Left ventricle myocardium inferior (tissue), 1 donor: ENCODE measurements at regions not wholly inside any gene's neighbourhood (a gene's known extent, or its start where the extent isn't known, plus 50 kb on each side); places are given as distances from the start of the nearest gene placed in this dataset.
"Not testable (repeated sequence)": the region's sequence is repeated elsewhere in the genome, so short reads cannot be mapped to it uniquely, and the experiment has no call there.

Source experiments
- DNase-seq: peaks from one replicate; pipeline ENCODE4 v3.0.0-alpha.2; 2020
- H3K27ac ChIP-seq: fragments of 200-600 bp; replicated peaks from 2 replicates; pipeline ENCODE4 v1.8.0; 2021
- H3K27me3 ChIP-seq: fragments of 200-600 bp; 2 replicates; pipeline ENCODE4 v1.8.0; 2021; ENCODE audit warnings: low read depth
- H3K36me3 ChIP-seq: fragments of 200-600 bp; 2 replicates; pipeline ENCODE4 v1.8.0; 2021
- H3K4me1 ChIP-seq: fragments of 200-600 bp; 2 replicates; pipeline ENCODE4 v1.8.0; 2021
- H3K4me3 ChIP-seq: fragments of 200-600 bp; 2 replicates; pipeline ENCODE4 v1.8.0; 2021; ENCODE audit warnings: mild to moderate bottlenecking, moderate library complexity
- H3K9me3 ChIP-seq: fragments of 200-600 bp; replicated peaks from 2 replicates; pipeline ENCODE4 v1.8.0; 2021
- intact Hi-C: fragments of 100-400 bp; cut with micrococcal nuclease; formaldehyde crosslinking; loops from one replicate; pipeline ENCODE4 v1.11.0; 2022
- TF ChIP-seq, protein P1 (sequence below): fragments of 200-600 bp; IDR thresholded peaks from 2 replicates; pipeline ENCODE4 v1.8.0; 2021; ENCODE audit warnings: antibody characterized with exemption, mild to moderate bottlenecking, borderline replicate concordance
- donor health status: DM: no; HTN: yes; CAD: no; lungs with severe emphysema.

DNA sequence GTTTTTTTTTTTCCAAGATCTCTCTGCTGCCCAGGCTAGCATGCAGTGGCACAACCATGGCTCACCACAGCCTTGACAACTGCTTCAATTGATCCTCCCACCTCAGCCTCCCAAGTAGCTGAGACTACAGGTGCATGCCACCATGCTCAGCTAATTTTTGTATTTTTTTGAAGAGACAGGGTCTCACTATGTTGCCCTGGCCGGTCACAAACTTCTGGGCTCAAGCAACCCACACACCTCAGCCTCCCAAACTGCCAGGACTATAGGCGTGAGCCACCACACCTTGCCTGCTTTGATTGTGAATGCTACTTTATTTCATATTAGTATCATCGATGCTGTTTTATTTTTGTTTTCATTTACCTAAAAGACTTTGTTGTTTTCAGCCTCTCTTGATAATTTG is 81.5 kb upstream of the GNAZ start:
- Histone ChIP-seq H3K9me3 (no peaks in the 10 kb centered on the region), H3K27me3 (peaks cover 41% of the 10 kb centered on the region), H3K27ac (no peak overlapping the region), H3K4me3 (no peak overlapping the region), H3K36me3 (no peaks in the 10 kb centered on the region), H3K4me1 (no peaks in the 10 kb centered on the region)
- DNase-seq, result no peak
- intact Hi-C loops, result no loop called here
- TF ChIP-seq, protein P1, sequence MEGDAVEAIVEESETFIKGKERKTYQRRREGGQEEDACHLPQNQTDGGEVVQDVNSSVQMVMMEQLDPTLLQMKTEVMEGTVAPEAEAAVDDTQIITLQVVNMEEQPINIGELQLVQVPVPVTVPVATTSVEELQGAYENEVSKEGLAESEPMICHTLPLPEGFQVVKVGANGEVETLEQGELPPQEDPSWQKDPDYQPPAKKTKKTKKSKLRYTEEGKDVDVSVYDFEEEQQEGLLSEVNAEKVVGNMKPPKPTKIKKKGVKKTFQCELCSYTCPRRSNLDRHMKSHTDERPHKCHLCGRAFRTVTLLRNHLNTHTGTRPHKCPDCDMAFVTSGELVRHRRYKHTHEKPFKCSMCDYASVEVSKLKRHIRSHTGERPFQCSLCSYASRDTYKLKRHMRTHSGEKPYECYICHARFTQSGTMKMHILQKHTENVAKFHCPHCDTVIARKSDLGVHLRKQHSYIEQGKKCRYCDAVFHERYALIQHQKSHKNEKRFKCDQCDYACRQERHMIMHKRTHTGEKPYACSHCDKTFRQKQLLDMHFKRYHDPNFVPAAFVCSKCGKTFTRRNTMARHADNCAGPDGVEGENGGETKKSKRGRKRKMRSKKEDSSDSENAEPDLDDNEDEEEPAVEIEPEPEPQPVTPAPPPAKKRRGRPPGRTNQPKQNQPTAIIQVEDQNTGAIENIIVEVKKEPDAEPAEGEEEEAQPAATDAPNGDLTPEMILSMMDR, result no peak

DNA sequence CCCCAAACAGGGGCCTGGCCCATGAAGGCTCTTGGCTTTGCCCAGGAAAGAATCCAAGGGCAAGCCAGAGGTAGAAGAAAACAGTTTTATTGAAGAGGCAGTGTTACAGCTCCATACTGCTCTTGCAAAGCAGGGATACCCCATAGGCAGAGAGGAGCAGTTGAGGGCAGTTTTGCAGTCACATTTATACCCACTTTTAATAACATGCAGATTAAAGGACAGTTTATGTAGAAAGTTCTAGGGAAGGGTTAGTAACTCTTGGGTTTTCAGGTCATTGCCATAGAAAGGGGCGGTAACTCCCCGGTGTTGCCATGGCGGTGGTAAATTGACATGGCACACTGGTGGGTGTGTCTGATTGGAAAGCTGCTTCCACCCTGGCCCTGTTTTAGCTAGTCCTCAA is 80.5 kb upstream of the GNAZ start:
- Histone ChIP-seq H3K4me1 (no peaks in the 10 kb centered on the region), H3K4me3 (no peak overlapping the region), H3K36me3 (no peaks in the 10 kb centered on the region), H3K9me3 (no peaks in the 10 kb centered on the region), H3K27ac (no peak overlapping the region), H3K27me3 (peaks cover 41% of the 10 kb centered on the region)
- intact Hi-C loops, result no loop called here
- no peak for DNase-seq
- TF ChIP-seq, protein P1, result no peak

DNA sequence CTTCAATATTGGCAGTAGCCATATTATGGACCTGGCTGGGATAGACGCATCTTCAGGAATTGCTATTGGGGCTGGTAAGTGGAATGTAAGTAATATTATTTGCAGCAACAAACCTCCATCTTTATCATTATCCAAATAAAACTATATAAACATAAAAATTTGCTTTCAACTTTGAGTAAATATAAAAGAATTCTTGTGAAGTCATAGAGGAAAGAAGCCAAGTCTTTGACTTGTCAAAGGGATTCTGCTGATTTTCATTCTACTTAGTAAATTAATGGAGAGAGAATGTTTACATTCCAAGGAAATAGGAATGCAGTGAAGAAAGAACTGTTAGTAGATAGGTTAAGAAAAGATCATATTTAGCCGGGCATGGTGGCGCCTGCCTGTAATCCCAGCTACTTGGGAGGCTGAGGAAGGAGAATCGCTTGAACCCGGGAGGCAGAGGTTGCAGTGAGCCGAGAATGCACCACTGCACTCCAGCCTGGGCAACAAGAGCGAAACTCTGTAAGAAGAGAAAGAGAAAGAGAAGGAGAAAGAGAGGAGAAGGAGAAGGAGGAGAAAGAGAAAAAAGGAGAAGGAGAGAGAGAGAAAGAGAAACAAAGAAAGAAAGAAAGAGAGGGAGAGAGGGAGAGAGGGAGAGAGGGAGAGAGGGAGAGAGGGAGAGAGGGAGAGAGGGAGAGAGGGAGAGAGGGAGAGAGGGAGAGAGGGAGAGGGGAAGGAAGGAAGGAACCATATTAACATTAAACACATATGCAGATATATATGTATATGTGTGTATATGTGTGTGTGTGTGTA is 79.4 kb upstream of the GNAZ start:
- H3K9me3 ChIP-seq, H3K4me3 ChIP-seq, H3K36me3 ChIP-seq, DNase-seq, intact Hi-C loops, H3K4me1 ChIP-seq, H3K27ac ChIP-seq: not testable (repeated sequence)
- H3K27me3 ChIP-seq, result peaks cover 39% of the 10 kb centered on the region

DNA sequence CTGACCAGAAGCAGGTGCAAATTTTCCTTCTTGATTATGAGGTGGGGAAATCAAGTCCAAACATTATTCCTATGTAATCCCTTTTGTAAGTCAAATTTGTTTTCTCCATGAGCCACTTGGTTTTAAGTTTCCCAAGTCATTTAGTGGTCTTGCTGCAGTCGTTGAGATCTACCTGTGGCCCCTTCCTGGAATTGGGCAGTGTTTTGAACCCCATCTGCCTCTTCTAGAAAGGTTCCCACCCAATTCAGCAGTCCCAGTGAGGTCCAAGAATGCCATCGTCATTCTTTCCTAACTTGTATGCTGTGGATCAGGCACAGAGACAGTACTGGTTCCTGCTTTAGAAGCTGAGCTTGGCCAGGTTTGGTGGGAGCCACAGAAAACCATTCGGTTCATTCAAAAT is 77.8 kb upstream of the GNAZ start:
- H3K27ac ChIP-seq, result no peak overlapping the region
- no peak overlapping the region for H3K4me3 ChIP-seq
- intact Hi-C loops, result no loop called here
- TF ChIP-seq, protein P1, result no peak
- H3K9me3 ChIP-seq, result peaks cover 20% of the 10 kb centered on the region
- H3K4me1 ChIP-seq, result no peaks in the 10 kb centered on the region
- no peak for DNase-seq
- peaks cover 24% of the 10 kb centered on the region for H3K27me3 ChIP-seq
- H3K36me3 ChIP-seq, result no peaks in the 10 kb centered on the region

DNA sequence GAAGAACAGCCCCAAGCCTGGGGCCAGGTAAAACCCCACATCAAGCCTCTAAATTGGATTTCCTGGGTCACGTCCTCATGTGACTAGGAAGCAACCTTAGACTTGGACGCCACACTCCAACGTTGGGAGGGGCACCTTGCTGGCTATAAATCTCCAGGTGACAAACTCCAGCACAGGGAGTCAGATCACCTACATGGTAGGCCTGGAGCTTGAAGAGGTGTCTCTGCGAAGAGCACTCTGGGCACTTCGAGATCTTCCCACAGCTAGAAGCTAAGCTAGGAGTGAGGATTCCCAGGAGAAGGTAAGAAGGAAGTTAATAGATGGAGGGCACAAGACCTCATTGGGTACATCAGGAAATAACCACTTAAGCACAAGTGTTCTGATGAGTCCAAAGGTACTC is 77.1 kb upstream of the GNAZ start:
- Histone ChIP-seq H3K36me3 (no peaks in the 10 kb centered on the region), H3K27me3 (peaks cover 21% of the 10 kb centered on the region), H3K9me3 (peaks cover 27% of the 10 kb centered on the region), H3K4me1 (no peaks in the 10 kb centered on the region), H3K4me3 (no peak overlapping the region), H3K27ac (no peak overlapping the region)
- DNase-seq, result no peak
- intact Hi-C loops, result no loop called here
- TF ChIP-seq, protein P1, result no peak

DNA sequence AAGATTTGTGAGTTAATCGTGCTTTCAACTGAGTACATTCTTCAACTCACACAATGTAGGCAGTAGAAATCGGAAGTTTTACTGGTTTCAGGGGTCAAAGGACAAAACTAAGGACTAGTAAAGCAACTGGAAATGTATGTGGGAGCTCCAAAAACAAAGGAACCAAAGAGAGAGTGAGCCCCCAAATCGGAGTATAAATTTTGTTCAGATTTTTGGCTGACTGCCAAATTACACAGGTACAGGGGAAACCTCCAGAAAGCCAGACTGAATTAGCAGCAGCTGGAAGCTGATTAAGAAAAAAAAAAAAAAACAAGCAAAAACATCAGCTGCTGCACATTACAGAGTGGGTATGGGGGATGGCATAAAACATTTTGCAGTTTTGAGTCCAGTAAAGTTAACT is 75.2 kb upstream of the GNAZ start:
- Histone ChIP-seq H3K36me3 (no peaks in the 10 kb centered on the region), H3K4me1 (no peaks in the 10 kb centered on the region), H3K4me3 (no peak overlapping the region), H3K27ac (no peak overlapping the region), H3K9me3 (peaks cover 38% of the 10 kb centered on the region), H3K27me3 (peaks cover 4% of the 10 kb centered on the region)
- intact Hi-C loops, result no loop called here
- TF ChIP-seq, protein P1, result no peak
- no peak for DNase-seq
